SU-DHL-6 (cell line): ENCODE measurements at regions not wholly inside any gene's neighbourhood (a gene's known extent, or its start where the extent isn't known, plus 50 kb on each side); places are given as distances from the start of the nearest gene placed in this dataset.

Source experiments
- H2AFZ ChIP-seq: fragments of 200-600 bp; sonication (generic); 2 replicates; pipeline ENCODE4 v1.6.1; 2014; ENCODE audit warnings: low read depth, mild to moderate bottlenecking, moderate library complexity, mixed read lengths, antibody characterized with exemption, low read length; ENCODE audit not compliant: severe bottlenecking
- H3F3A ChIP-seq: fragments of 200-600 bp; shearing (Covaris generic); 2 replicates; pipeline ENCODE4 v1.6.0; 2016; ENCODE audit warnings: antibody characterized with exemption, mild to moderate bottlenecking; ENCODE audit not compliant: insufficient read depth
- H3K27ac ChIP-seq: fragments of 200-600 bp; sonication (generic); 2 replicates; pipeline ENCODE4 v1.5.1; 2016; ENCODE audit warnings: low read depth, mild to moderate bottlenecking, low read length, moderate library complexity, mixed read lengths
- H3K27me3 ChIP-seq: fragments of 200-600 bp; sonication (generic), shearing (Covaris generic); 2 replicates; pipeline ENCODE4 v1.6.0; 2014; ENCODE audit warnings: mild to moderate bottlenecking, low read length
- H3K36me3 ChIP-seq: fragments of 200-600 bp; sonication (generic); 2 replicates; pipeline ENCODE4 v1.6.1; 2014; ENCODE audit warnings: mild to moderate bottlenecking, low read length, mixed read lengths
- H3K4me2 ChIP-seq: fragments of 300-600, 200-600 bp; shearing (Covaris generic), sonication (generic); 2 replicates; pipeline ENCODE4 v1.6.0; 2014; ENCODE audit warnings: low read length, low read depth, mild to moderate bottlenecking; ENCODE audit not compliant: poor library complexity, severe bottlenecking
- H3K4me3 ChIP-seq: fragments of 200-600 bp; sonication (generic); 2 replicates; pipeline ENCODE4 v1.5.1; 2014; ENCODE audit warnings: antibody characterized with exemption, low read length, mild to moderate bottlenecking, mixed read lengths; ENCODE audit not compliant: insufficient read depth, poor library complexity, severe bottlenecking
- H3K79me2 ChIP-seq: fragments of 200-600 bp; sonication (generic); 2 replicates; pipeline ENCODE4 v1.6.1; 2014; ENCODE audit warnings: mild to moderate bottlenecking, low read length, moderate library complexity; ENCODE audit not compliant: insufficient read depth
- H3K9ac ChIP-seq: fragments of 200-600 bp; sonication (generic); 2 replicates; pipeline ENCODE4 v1.7.0; 2014; ENCODE audit warnings: mild to moderate bottlenecking, low read length
- H3K9me2 ChIP-seq: fragments of 200-600 bp; sonication (generic); replicated peaks from 2 replicates; pipeline ENCODE4 v1.6.1; 2014; ENCODE audit warnings: low read length; ENCODE audit not compliant: insufficient read depth
- H3K9me3 ChIP-seq: fragments of 200-600 bp; sonication (generic); 2 replicates; pipeline ENCODE4 v1.6.1; 2014; ENCODE audit warnings: low read length, mixed read lengths; ENCODE audit not compliant: insufficient read depth
- H4K20me1 ChIP-seq: fragments of 200-600 bp; sonication (generic); 2 replicates; pipeline ENCODE4 v1.6.1; 2014; ENCODE audit warnings: low read depth, mild to moderate bottlenecking, antibody characterized with exemption, low read length, moderate library complexity, mixed read lengths
- CTCF ChIP-seq: fragments of 200-600 bp; sonication (generic); IDR thresholded peaks from one replicate; pipeline ENCODE4 v1.5.1; 2017; ENCODE audit warnings: antibody characterized with exemption, mild to moderate bottlenecking, low read length, moderate library complexity; ENCODE audit not compliant: insufficient read depth, poor library complexity, severe bottlenecking
- EZH2phosphoT487 ChIP-seq: fragments of 200-600 bp; sonication (generic), shearing (Covaris generic); conservative IDR thresholded peaks from 2 replicates; pipeline ENCODE4 v1.6.1; 2018; ENCODE audit warnings: mild to moderate bottlenecking, antibody characterized with exemption, low read length, moderate library complexity, mixed read lengths

- Histone ChIP-seq H3K79me2 (no peaks in the 10 kb centered on the region), H3K4me3 (no peak overlapping the region), H4K20me1 (no peaks in the 10 kb centered on the region), H3F3A (no peaks in the 10 kb centered on the region), H3K4me2 (no peak overlapping the region), H2AFZ (no peak overlapping the region), H3K36me3 (no peaks in the 10 kb centered on the region), H3K9ac (no peak overlapping the region), H3K9me3 (no peaks in the 10 kb centered on the region), H3K27me3 (no peaks in the 10 kb centered on the region), H3K27ac (no peak overlapping the region), H3K9me2 (no peaks in the 10 kb centered on the region)
- TF ChIP-seq EZH2phosphoT487, result no peak
- TF ChIP-seq CTCF, result no peak
Observed at GRCh38 chr10:28995497-28995896, 293.4 kb upstream of the LYZL1 start.

- H3K9me3 ChIP-seq, result no peaks in the 10 kb centered on the region
- TF ChIP-seq CTCF, result no peak
- no peak for TF ChIP-seq EZH2phosphoT487
- H3K79me2 ChIP-seq, result no peaks in the 10 kb centered on the region
- H3K4me3 ChIP-seq, result no peak overlapping the region
- H3K4me2 ChIP-seq, result no peak overlapping the region
- H3K9me2 ChIP-seq, result no peaks in the 10 kb centered on the region
- no peaks in the 10 kb centered on the region for H4K20me1 ChIP-seq
- H3F3A ChIP-seq, result no peaks in the 10 kb centered on the region
- no peak overlapping the region for H3K27ac ChIP-seq
- no peaks in the 10 kb centered on the region for H3K36me3 ChIP-seq
- no peak overlapping the region for H3K9ac ChIP-seq
- H3K27me3 ChIP-seq, result no peaks in the 10 kb centered on the region
- H2AFZ ChIP-seq, result no peak overlapping the region
Observed at GRCh38 chr10:28996345-28996744, 292.5 kb upstream of the LYZL1 start.

- no peak overlapping the region for H2AFZ ChIP-seq
- no peaks in the 10 kb centered on the region for H3K9me2 ChIP-seq
- H3K27ac ChIP-seq, result no peak overlapping the region
- no peaks in the 10 kb centered on the region for H3K79me2 ChIP-seq
- H3K36me3 ChIP-seq, result no peaks in the 10 kb centered on the region
- H3K4me2 ChIP-seq, result no peak overlapping the region
- H4K20me1 ChIP-seq, result no peaks in the 10 kb centered on the region
- TF ChIP-seq EZH2phosphoT487, result no peak
- no peak for TF ChIP-seq CTCF
- no peaks in the 10 kb centered on the region for H3K9me3 ChIP-seq
- H3K9ac ChIP-seq, result no peak overlapping the region
- no peak overlapping the region for H3K4me3 ChIP-seq
- H3K27me3 ChIP-seq, result no peaks in the 10 kb centered on the region
- no peaks in the 10 kb centered on the region for H3F3A ChIP-seq
Observed at GRCh38 chr10:28996947-28997551, 291.8 kb upstream of the LYZL1 start.

- H3K4me2 ChIP-seq, result no peak overlapping the region
- no peak overlapping the region for H2AFZ ChIP-seq
- no peaks in the 10 kb centered on the region for H3K79me2 ChIP-seq
- H3K9ac ChIP-seq, result no peak overlapping the region
- H3K9me3 ChIP-seq, result no peaks in the 10 kb centered on the region
- TF ChIP-seq EZH2phosphoT487 (no peak), CTCF (no peak)
- no peak overlapping the region for H3K4me3 ChIP-seq
- no peaks in the 10 kb centered on the region for H3K27me3 ChIP-seq
- H3K36me3 ChIP-seq, result no peaks in the 10 kb centered on the region
- H3K27ac ChIP-seq, result no peak overlapping the region
- H3K9me2 ChIP-seq, result no peaks in the 10 kb centered on the region
- H3F3A ChIP-seq, result no peaks in the 10 kb centered on the region
- H4K20me1 ChIP-seq, result no peaks in the 10 kb centered on the region
Observed at GRCh38 chr10:28997734-28998133, 291.1 kb upstream of the LYZL1 start.
